HEK293 (cell line): ENCODE measurements at regions not wholly inside any gene's neighbourhood (a gene's known extent, or its start where the extent isn't known, plus 50 kb on each side); places are given as distances from the start of the nearest gene placed in this dataset.

Source experiments
- CTCF ChIA-PET: fragments of 350-600 bp; formaldehyde crosslinking; extraction: SDS; loops from one replicate; lab custom pipeline; 2021; ENCODE audit warnings: antibody characterized with exemption; lab: Yijun Ruan, JAX
- POLR2A ChIA-PET: fragments of 300-600 bp; formaldehyde crosslinking; extraction: SDS; loops from one replicate; lab custom pipeline; 2020; ENCODE audit warnings: antibody characterized with exemption, inconsistent platforms; lab: Yijun Ruan, JAX
- H3K27ac ChIP-seq: fragments of 200-500 bp; sonication (Bioruptor generic); 2 replicates; pipeline ENCODE4 v1.5.1; 2014; ENCODE audit warnings: low read depth, low read length, control low read depth, inconsistent platforms; ENCODE audit errors: extremely low read depth
- H3K36me3 ChIP-seq, 2 experiments: fragments of 200-500 bp in 1 of 2; sonication (Bioruptor generic) in 1 of 2; 1 replicate in 1 of 2; 2 replicates in 1 of 2; pipeline ENCODE4 v1.5.1; 2014 to 2017; ENCODE audit warnings: inconsistent platforms in 2 of 2, low read length in 2 of 2; ENCODE audit not compliant: control insufficient read depth in 2 of 2, insufficient read depth in 1 of 2
- H3K4me1 ChIP-seq: fragments of 200-500 bp; sonication (Bioruptor generic); 2 replicates; pipeline ENCODE4 v1.5.1; 2014; ENCODE audit warnings: mild to moderate bottlenecking, low read length, inconsistent platforms; ENCODE audit not compliant: control insufficient read depth, insufficient read depth
- H3K4me3 ChIP-seq: 2 replicates; pipeline ENCODE4 v1.5.1; 2011; ENCODE audit warnings: low read depth, mild to moderate bottlenecking, control low read depth, low read length, moderate library complexity
- H3K9me3 ChIP-seq: fragments of 200-500 bp; sonication (Bioruptor generic); 2 replicates; pipeline ENCODE4 v1.5.1; 2014; ENCODE audit warnings: low read depth, low read length, inconsistent platforms; ENCODE audit not compliant: control insufficient read depth, insufficient read depth
- ATF2 ChIP-seq: fragments of 450-650 bp; formaldehyde crosslinking; IDR thresholded peaks from 2 replicates; pipeline ENCODE4 v1.5.1; 2016; ENCODE audit warnings: missing biosample characterization, missing genetic modification characterization, low read depth
- EGR2 ChIP-seq: fragments of 450-650 bp; formaldehyde crosslinking; IDR thresholded peaks from 2 replicates; pipeline ENCODE4 v1.5.1; 2016; ENCODE audit warnings: low read depth, missing biosample characterization, missing genetic modification characterization
- GLIS2 ChIP-seq: fragments of 450-650 bp; formaldehyde crosslinking; IDR thresholded peaks from 2 replicates; pipeline ENCODE4 v1.5.1; 2016; ENCODE audit warnings: missing biosample characterization, missing genetic modification characterization
- KLF1 ChIP-seq: fragments of 450-650 bp; formaldehyde crosslinking; IDR thresholded peaks from 2 replicates; pipeline ENCODE4 v1.5.1; 2016; ENCODE audit warnings: missing biosample characterization, missing genetic modification characterization
- KLF10 ChIP-seq: fragments of 450-650 bp; IDR thresholded peaks from 2 replicates; pipeline ENCODE4 v1.5.1; 2018; ENCODE audit warnings: missing biosample characterization, mild to moderate bottlenecking, missing genetic modification characterization
- TRIM28 ChIP-seq: IDR thresholded peaks from 2 replicates; pipeline ENCODE4 v1.6.1; 2011; ENCODE audit warnings: low read length, control low read depth, borderline replicate concordance
- ZBTB11 ChIP-seq: fragments of 450-650 bp; formaldehyde crosslinking; conservative IDR thresholded peaks from 2 replicates; pipeline ENCODE4 v1.5.1; 2016; ENCODE audit warnings: low read depth, missing biosample characterization, missing genetic modification characterization
- ZFP69B ChIP-seq: fragments of 450-650 bp; formaldehyde crosslinking; IDR thresholded peaks from 2 replicates; pipeline ENCODE4 v1.5.1; 2016; ENCODE audit warnings: missing biosample characterization, missing genetic modification characterization
- ZNF10 ChIP-seq: fragments of 450-650 bp; formaldehyde crosslinking; IDR thresholded peaks from 2 replicates; pipeline ENCODE4 v1.5.1; 2017; ENCODE audit warnings: missing biosample characterization, missing genetic modification characterization
- ZNF114 ChIP-seq: fragments of 450-650 bp; formaldehyde crosslinking; IDR thresholded peaks from 2 replicates; pipeline ENCODE4 v1.5.0; 2017; ENCODE audit warnings: missing biosample characterization, missing genetic modification characterization
- ZNF157 ChIP-seq: fragments of 450-650 bp; formaldehyde crosslinking; IDR thresholded peaks from 2 replicates; pipeline ENCODE4 v1.5.1; 2016; ENCODE audit warnings: missing biosample characterization, missing genetic modification characterization
- ZNF214 ChIP-seq: fragments of 450-650 bp; formaldehyde crosslinking; IDR thresholded peaks from 2 replicates; pipeline ENCODE4 v1.5.1; 2017; ENCODE audit warnings: missing biosample characterization, mild to moderate bottlenecking, missing genetic modification characterization, borderline replicate concordance
- ZNF391 ChIP-seq: fragments of 450-650 bp; formaldehyde crosslinking; IDR thresholded peaks from 2 replicates; pipeline ENCODE4 v1.5.1; 2016; ENCODE audit warnings: low read depth, missing biosample characterization, missing genetic modification characterization, borderline replicate concordance
- ZNF398 ChIP-seq: fragments of 450-650 bp; formaldehyde crosslinking; IDR thresholded peaks from 2 replicates; pipeline ENCODE4 v1.5.1; 2017; ENCODE audit warnings: missing biosample characterization, missing genetic modification characterization
- ZNF514 ChIP-seq: fragments of 450-650 bp; formaldehyde crosslinking; IDR thresholded peaks from 2 replicates; pipeline ENCODE4 v1.5.1; 2016; ENCODE audit warnings: missing biosample characterization, missing genetic modification characterization
- ZNF555 ChIP-seq: fragments of 450-650 bp; formaldehyde crosslinking; conservative IDR thresholded peaks from 2 replicates; pipeline ENCODE4 v1.5.1; 2017; ENCODE audit warnings: missing biosample characterization, mild to moderate bottlenecking, missing genetic modification characterization, inconsistent platforms
- ZNF600 ChIP-seq: fragments of 450-650 bp; formaldehyde crosslinking; IDR thresholded peaks from 2 replicates; pipeline ENCODE4 v1.5.1; 2016; ENCODE audit warnings: missing biosample characterization, missing genetic modification characterization
- ZNF707 ChIP-seq: fragments of 450-650 bp; formaldehyde crosslinking; IDR thresholded peaks from 2 replicates; pipeline ENCODE4 v1.5.1; 2016; ENCODE audit warnings: missing biosample characterization, missing genetic modification characterization
- ZNF768 ChIP-seq: fragments of 450-650 bp; formaldehyde crosslinking; IDR thresholded peaks from 2 replicates; pipeline ENCODE4 v1.5.1; 2018; ENCODE audit warnings: missing biosample characterization, mild to moderate bottlenecking, missing genetic modification characterization
- ZNF791 ChIP-seq: fragments of 450-650 bp; formaldehyde crosslinking; IDR thresholded peaks from 2 replicates; pipeline ENCODE4 v1.5.1; 2016; ENCODE audit warnings: missing biosample characterization, missing genetic modification characterization
- ZNF830 ChIP-seq: fragments of 450-650 bp; IDR thresholded peaks from 2 replicates; pipeline ENCODE4 v1.5.0; 2018; ENCODE audit warnings: missing biosample characterization, missing genetic modification characterization, low read depth, mild to moderate bottlenecking, moderate library complexity
- TF ChIP-seq, protein P1 (sequence below): fragments of 450-650 bp; formaldehyde crosslinking; IDR thresholded peaks from 2 replicates; pipeline ENCODE4 v1.5.1; 2016; ENCODE audit warnings: missing biosample characterization, missing genetic modification characterization
- TF ChIP-seq, protein P2 (sequence below): fragments of 450-650 bp; formaldehyde crosslinking; IDR thresholded peaks from 2 replicates; pipeline ENCODE4 v1.5.1; 2016; ENCODE audit warnings: missing biosample characterization, missing genetic modification characterization

DNA sequence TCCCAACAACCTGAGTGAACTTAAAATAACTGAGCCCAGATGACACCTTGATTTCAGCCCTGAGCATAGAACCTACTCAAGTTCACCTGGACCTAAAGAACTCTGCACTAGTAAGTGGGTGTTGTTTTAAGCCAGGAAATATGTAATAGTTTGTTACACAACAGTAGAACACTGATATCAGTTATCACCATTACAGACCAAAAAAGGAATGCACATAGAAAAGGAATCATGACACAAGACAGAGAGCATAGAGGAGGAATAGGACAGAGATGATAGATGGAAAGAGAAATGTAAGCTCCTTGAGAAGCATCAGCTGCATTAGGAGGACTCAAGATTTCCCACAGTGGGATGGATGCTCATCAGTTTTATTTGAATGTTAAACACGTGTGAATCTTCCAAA, 1096.9 kb upstream of the SEMA6A start (continued):
- TF ChIP-seq ATF2 (no peak), EGR2 (tag by site-specific recombination) (no peak), ZNF391 (tag by site-specific recombination) (no peak), ZNF555 (tag by site-specific recombination) (no peak)

DNA sequence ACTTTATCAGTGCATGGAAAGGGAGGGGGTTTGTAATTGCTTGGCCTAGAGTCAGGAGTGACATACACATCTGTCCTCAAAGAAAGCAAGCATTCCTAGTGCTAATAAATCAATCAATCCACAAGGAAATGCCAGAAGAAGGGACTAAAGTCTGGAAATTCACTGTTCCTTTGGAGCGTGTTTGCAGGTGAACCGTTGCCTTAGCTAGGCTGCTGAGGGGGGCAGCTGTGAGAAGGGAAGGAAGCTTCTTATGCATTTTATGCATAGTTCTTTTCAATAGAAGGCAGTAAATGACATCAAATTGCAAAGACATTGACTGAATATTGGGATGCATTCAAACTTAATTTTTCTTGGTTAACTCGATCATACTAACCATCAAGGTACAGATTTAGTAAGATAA, 1092.5 kb upstream of the SEMA6A start:
- H3K4me1 ChIP-seq = no peaks in the 10 kb centered on the region
- TF ChIP-seq KLF1 (tag by site-specific recombination) (no peak), ZNF514 (tag by site-specific recombination) (no peak), ZNF10 (no peak), ZNF791 (no peak), ZNF157 (tag by site-specific recombination) (no peak), ZNF768 (tag by site-specific recombination) (no peak), ZNF398 (tag by site-specific recombination) (no peak), ZNF830 (tag by site-specific recombination) (no peak), GLIS2 (tag by site-specific recombination) (no peak)
- TF ChIP-seq, protein P1, sequence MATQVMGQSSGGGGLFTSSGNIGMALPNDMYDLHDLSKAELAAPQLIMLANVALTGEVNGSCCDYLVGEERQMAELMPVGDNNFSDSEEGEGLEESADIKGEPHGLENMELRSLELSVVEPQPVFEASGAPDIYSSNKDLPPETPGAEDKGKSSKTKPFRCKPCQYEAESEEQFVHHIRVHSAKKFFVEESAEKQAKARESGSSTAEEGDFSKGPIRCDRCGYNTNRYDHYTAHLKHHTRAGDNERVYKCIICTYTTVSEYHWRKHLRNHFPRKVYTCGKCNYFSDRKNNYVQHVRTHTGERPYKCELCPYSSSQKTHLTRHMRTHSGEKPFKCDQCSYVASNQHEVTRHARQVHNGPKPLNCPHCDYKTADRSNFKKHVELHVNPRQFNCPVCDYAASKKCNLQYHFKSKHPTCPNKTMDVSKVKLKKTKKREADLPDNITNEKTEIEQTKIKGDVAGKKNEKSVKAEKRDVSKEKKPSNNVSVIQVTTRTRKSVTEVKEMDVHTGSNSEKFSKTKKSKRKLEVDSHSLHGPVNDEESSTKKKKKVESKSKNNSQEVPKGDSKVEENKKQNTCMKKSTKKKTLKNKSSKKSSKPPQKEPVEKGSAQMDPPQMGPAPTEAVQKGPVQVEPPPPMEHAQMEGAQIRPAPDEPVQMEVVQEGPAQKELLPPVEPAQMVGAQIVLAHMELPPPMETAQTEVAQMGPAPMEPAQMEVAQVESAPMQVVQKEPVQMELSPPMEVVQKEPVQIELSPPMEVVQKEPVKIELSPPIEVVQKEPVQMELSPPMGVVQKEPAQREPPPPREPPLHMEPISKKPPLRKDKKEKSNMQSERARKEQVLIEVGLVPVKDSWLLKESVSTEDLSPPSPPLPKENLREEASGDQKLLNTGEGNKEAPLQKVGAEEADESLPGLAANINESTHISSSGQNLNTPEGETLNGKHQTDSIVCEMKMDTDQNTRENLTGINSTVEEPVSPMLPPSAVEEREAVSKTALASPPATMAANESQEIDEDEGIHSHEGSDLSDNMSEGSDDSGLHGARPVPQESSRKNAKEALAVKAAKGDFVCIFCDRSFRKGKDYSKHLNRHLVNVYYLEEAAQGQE (tag by site-specific recombination) = no peak
- TF ChIP-seq, protein P2, sequence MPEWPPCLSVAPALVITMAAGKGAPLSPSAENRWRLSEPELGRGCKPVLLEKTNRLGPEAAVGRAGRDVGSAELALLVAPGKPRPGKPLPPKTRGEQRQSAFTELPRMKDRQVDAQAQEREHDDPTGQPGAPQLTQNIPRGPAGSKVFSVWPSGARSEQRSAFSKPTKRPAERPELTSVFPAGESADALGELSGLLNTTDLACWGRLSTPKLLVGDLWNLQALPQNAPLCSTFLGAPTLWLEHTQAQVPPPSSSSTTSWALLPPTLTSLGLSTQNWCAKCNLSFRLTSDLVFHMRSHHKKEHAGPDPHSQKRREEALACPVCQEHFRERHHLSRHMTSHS (tag by site-specific recombination) = no peak
- H3K9me3 ChIP-seq = no peaks in the 10 kb centered on the region
- ChIA-PET CTCF (no interaction called here), POLR2A (no interaction called here)
- H3K27ac ChIP-seq = no peak overlapping the region
- H3K36me3 ChIP-seq = no peaks in the 10 kb centered on the region
- no peak overlapping the region for H3K4me3 ChIP-seq

DNA sequence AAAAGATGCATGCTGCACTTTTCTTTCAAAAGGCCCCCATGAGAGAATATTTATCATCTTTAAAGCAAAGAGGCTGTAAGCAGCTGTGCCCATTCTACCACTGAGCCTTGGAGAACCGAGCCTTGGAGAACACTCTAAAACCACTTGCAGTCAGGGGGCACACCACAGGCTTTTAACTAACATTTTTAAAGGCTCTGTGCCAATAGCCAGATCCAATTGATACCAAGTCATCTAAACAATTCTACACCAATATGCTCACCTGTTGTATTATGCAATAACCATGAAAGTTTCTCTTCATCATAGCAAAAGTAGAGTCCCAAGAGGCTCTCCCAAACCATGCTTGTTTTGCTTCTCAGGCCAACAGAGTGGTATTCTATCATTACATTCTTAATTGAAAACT, 1090.5 kb upstream of the SEMA6A start:
- Histone ChIP-seq H3K27ac (no peak overlapping the region), H3K36me3 (no peaks in the 10 kb centered on the region), H3K9me3 (no peaks in the 10 kb centered on the region), H3K4me1 (no peaks in the 10 kb centered on the region), H3K4me3 (no peak overlapping the region)
- ChIA-PET CTCF (no interaction called here), POLR2A (no interaction called here)
- no peak for TF ChIP-seq TRIM28
- TF ChIP-seq ZBTB11 (tag by site-specific recombination) = no peak
- TF ChIP-seq ZNF707 (tag by site-specific recombination) = no peak
- TF ChIP-seq KLF10 = no peak
- TF ChIP-seq ZFP69B = no peak
- TF ChIP-seq ZNF114 (tag by site-specific recombination) = no peak
- TF ChIP-seq ZNF214 (tag by site-specific recombination) = no peak
- no peak for TF ChIP-seq ZNF600 (tag by site-specific recombination)
